ENCODE measurements at regions not wholly inside any gene's neighbourhood (a gene's known extent, or its start where the extent isn't known, plus 50 kb on each side); places are given as distances from the start of the nearest gene placed in this dataset.

GRCh38 chr4:34854451-34854850 lies 1389.9 kb downstream of the ARAP2 start:
- no peak overlapping the region for H3K4me3 Mint-ChIP-seq
- no peak for ATAC-seq
- CTCF ChIA-PET, result no interaction called here
- H3K27ac Mint-ChIP-seq, result no peak overlapping the region
- no peaks in the 10 kb centered on the region for H3K4me1 Mint-ChIP-seq
- H3K36me3 Mint-ChIP-seq (ENCODE audit: low read depth), result no peaks in the 10 kb centered on the region
- DNase-seq, result no peak
- H3K27me3 Mint-ChIP-seq, result no peaks in the 10 kb centered on the region
- POLR2A ChIA-PET, result no interaction called here
- no peaks in the 10 kb centered on the region for H3K9me3 Mint-ChIP-seq (ENCODE audit: low read depth)
- intact Hi-C loops (cut with DNase I, micrococcal nuclease), result no loop called here

DNA sequence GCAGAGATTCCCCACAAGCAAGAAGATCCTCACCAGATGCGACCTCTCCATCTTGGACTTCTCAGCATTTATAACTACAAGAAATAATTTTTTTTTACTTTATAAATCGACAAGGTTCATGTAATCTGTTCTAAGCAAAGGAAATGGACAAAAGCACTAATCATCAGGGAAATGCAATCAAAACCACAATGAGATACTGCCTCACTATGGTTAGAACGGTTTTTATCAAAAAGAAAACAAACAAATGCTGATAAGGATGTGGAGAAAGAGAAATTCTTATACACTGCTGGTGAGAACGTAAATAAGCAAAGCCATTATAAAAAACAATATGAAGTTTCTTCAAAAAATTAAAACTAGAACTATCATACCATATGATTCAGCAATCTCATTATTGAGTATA lies 1382.6 kb downstream of the ARAP2 start:
- no peak overlapping the region for H3K4me3 Mint-ChIP-seq
- ATAC-seq (no peak), DNase-seq (no peak)
- intact Hi-C loops (cut with DNase I, micrococcal nuclease), result no loop called here
- peaks cover 4% of the 10 kb centered on the region for H3K9me3 Mint-ChIP-seq (ENCODE audit: low read depth)
- no peaks in the 10 kb centered on the region for H3K27me3 Mint-ChIP-seq
- H3K27ac Mint-ChIP-seq, result no peak overlapping the region
- no peaks in the 10 kb centered on the region for H3K36me3 Mint-ChIP-seq (ENCODE audit: low read depth)
- ChIA-PET CTCF (no interaction called here), POLR2A (no interaction called here)
- H3K4me1 Mint-ChIP-seq, result no peaks in the 10 kb centered on the region

- H3K9me3 Mint-ChIP-seq (ENCODE audit: low read depth), result peaks cover 16% of the 10 kb centered on the region
- H3K27ac Mint-ChIP-seq, result no peak overlapping the region
- intact Hi-C loops (cut with DNase I, micrococcal nuclease), result no loop called here
- no peaks in the 10 kb centered on the region for H3K27me3 Mint-ChIP-seq
- H3K36me3 Mint-ChIP-seq (ENCODE audit: low read depth), result peaks cover 1% of the 10 kb centered on the region
- DNase-seq (no peak), ATAC-seq (no peak)
- H3K4me1 Mint-ChIP-seq, result no peaks in the 10 kb centered on the region
- ChIA-PET CTCF (no interaction called here), POLR2A (no interaction called here)
- no peak overlapping the region for H3K4me3 Mint-ChIP-seq
Measured at GRCh38 chr4:34878961-34879360, 1365.4 kb downstream of the ARAP2 start.

GRCh38 chr4:34880246-34880645 lies 1364.1 kb downstream of the ARAP2 start:
- no peak overlapping the region for H3K27ac Mint-ChIP-seq
- no peaks in the 10 kb centered on the region for H3K36me3 Mint-ChIP-seq (ENCODE audit: low read depth)
- DNase-seq, result no peak
- H3K4me1 Mint-ChIP-seq, result no peaks in the 10 kb centered on the region
- H3K4me3 Mint-ChIP-seq, result no peak overlapping the region
- intact Hi-C loops (cut with DNase I, micrococcal nuclease), result no loop called here
- ChIA-PET POLR2A (no interaction called here), CTCF (no interaction called here)
- H3K9me3 Mint-ChIP-seq (ENCODE audit: low read depth), result peaks cover 12% of the 10 kb centered on the region
- ATAC-seq, result no peak
- H3K27me3 Mint-ChIP-seq, result no peaks in the 10 kb centered on the region

- CTCF ChIA-PET, result no interaction called here
- intact Hi-C loops (cut with DNase I, micrococcal nuclease), result no loop called here
- Mint-ChIP-seq H3K4me3 (no peak overlapping the region), H3K4me1 (no peaks in the 10 kb centered on the region), H3K9me3 (ENCODE audit: low read depth) (no peaks in the 10 kb centered on the region), H3K27ac (no peak overlapping the region), H3K36me3 (ENCODE audit: low read depth) (no peaks in the 10 kb centered on the region), H3K27me3 (no peaks in the 10 kb centered on the region)
- DNase-seq (no peak), ATAC-seq (no peak)
- POLR2A ChIA-PET, result no interaction called here
Measured at GRCh38 chr4:34891892-34892291, 1352.4 kb downstream of the ARAP2 start.

GRCh38 chr4:34893382-34893781 lies 1350.9 kb downstream of the ARAP2 start:
- DNase-seq, result no peak
- POLR2A ChIA-PET, result no interaction called here
- CTCF ChIA-PET, result no interaction called here
- Mint-ChIP-seq H3K4me3 (no peak overlapping the region), H3K36me3 (ENCODE audit: low read depth) (no peaks in the 10 kb centered on the region), H3K27ac (no peak overlapping the region), H3K9me3 (ENCODE audit: low read depth) (no peaks in the 10 kb centered on the region), H3K4me1 (no peaks in the 10 kb centered on the region), H3K27me3 (no peaks in the 10 kb centered on the region)
- intact Hi-C loops (cut with DNase I, micrococcal nuclease), result no loop called here
- no peak for ATAC-seq

DNA sequence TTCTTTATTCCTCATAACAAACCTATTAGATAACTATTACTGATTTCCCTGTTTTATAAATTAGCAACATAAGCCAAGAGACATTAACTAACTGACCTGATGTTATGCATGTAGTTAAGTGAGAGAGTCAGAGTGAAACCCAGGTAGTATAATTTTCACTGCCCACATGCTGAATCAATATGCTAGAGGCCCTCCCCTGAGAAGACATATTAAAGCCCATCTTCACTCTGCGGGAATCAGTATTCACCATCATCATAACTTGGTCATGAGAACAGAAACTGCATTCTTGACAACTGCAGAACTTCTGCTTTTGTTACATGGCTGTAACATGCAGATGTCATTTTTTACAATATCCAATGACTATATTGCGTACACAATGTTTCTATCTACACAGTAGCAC lies 1324.3 kb downstream of the ARAP2 start:
- Mint-ChIP-seq H3K36me3 (ENCODE audit: low read depth) (no peaks in the 10 kb centered on the region), H3K4me3 (no peak overlapping the region), H3K27me3 (no peaks in the 10 kb centered on the region), H3K27ac (no peak overlapping the region), H3K9me3 (ENCODE audit: low read depth) (peaks cover 3% of the 10 kb centered on the region), H3K4me1 (no peaks in the 10 kb centered on the region)
- ATAC-seq (no peak), DNase-seq (no peak)
- intact Hi-C loops (cut with DNase I, micrococcal nuclease), result no loop called here
- ChIA-PET CTCF (no interaction called here), POLR2A (no interaction called here)

- no peaks in the 10 kb centered on the region for H3K36me3 Mint-ChIP-seq (ENCODE audit: low read depth)
- intact Hi-C loops (cut with DNase I, micrococcal nuclease), result no loop called here
- no peaks in the 10 kb centered on the region for H3K4me1 Mint-ChIP-seq
- POLR2A ChIA-PET, result no interaction called here
- no peak overlapping the region for H3K27ac Mint-ChIP-seq
- peaks cover 3% of the 10 kb centered on the region for H3K9me3 Mint-ChIP-seq (ENCODE audit: low read depth)
- DNase-seq, result no peak
- ATAC-seq, result no peak
- H3K4me3 Mint-ChIP-seq, result no peak overlapping the region
- CTCF ChIA-PET, result no interaction called here
- no peaks in the 10 kb centered on the region for H3K27me3 Mint-ChIP-seq
Measured at GRCh38 chr4:34921391-34921790, 1322.9 kb downstream of the ARAP2 start.

DNA sequence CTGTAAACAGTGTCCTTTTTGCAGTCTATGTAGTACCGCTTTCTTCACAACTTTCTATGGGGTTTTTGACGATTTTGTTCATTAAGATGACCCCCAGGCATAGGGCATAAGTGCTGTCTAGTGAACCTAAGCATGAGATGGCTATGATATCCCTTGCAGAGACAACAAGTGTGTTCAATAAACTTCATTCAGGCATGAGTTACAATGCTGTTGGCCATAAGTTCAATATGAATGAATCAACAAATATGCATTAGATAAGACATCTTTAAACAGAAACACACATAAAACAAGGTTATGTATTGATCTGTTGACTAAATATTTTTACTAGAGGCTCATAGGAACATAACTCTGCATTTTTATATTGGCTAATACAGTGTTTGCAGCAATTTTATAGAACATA lies 1322.0 kb downstream of the ARAP2 start:
- intact Hi-C loops (cut with DNase I, micrococcal nuclease), result no loop called here
- DNase-seq (no peak), ATAC-seq (no peak)
- H3K4me1 Mint-ChIP-seq, result no peaks in the 10 kb centered on the region
- no peak overlapping the region for H3K4me3 Mint-ChIP-seq
- ChIA-PET POLR2A (no interaction called here), CTCF (no interaction called here)
- H3K36me3 Mint-ChIP-seq (ENCODE audit: low read depth), result no peaks in the 10 kb centered on the region
- peaks cover 3% of the 10 kb centered on the region for H3K9me3 Mint-ChIP-seq (ENCODE audit: low read depth)
- no peaks in the 10 kb centered on the region for H3K27me3 Mint-ChIP-seq
- no peak overlapping the region for H3K27ac Mint-ChIP-seq

GRCh38 chr4:34932591-34932990 lies 1311.7 kb downstream of the ARAP2 start:
- peaks cover 8% of the 10 kb centered on the region for H3K9me3 Mint-ChIP-seq (ENCODE audit: low read depth)

DNA sequence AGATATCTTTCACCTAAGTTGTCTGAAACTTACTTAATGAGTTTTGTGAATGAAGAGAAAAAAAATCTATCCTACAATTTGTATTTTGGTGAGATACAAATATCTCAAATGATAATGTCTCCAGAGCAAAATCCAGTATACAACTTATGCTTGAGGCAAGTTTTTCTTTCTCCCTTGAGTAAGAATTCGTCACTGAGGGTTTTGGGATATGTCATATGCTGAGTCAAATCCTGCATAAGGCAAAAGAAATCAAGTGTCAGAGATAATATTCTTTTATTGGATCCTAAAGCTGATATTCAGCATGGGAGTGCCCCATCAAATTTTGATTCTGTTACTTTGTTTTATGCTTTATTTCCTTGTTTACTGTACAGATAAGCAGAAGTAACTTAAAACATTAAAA lies 1308.6 kb downstream of the ARAP2 start:
- no peak overlapping the region for H3K27ac Mint-ChIP-seq
- no peaks in the 10 kb centered on the region for H3K27me3 Mint-ChIP-seq
- H3K4me3 Mint-ChIP-seq, result no peak overlapping the region
- H3K4me1 Mint-ChIP-seq, result no peaks in the 10 kb centered on the region
- CTCF ChIA-PET, result no interaction called here
- peaks cover 7% of the 10 kb centered on the region for H3K9me3 Mint-ChIP-seq (ENCODE audit: low read depth)
- intact Hi-C loops (cut with DNase I, micrococcal nuclease), result no loop called here
- no peaks in the 10 kb centered on the region for H3K36me3 Mint-ChIP-seq (ENCODE audit: low read depth)
- POLR2A ChIA-PET, result no interaction called here
- ATAC-seq, result no peak
- DNase-seq, result no peak

More at GRCh38 chr4:34932591-34932990, 1311.7 kb downstream of the ARAP2 start:
- H3K4me3 Mint-ChIP-seq, result no peak overlapping the region
- intact Hi-C loops (cut with DNase I, micrococcal nuclease), result no loop called here
- ATAC-seq, result no peak
- H3K4me1 Mint-ChIP-seq, result no peaks in the 10 kb centered on the region
- H3K36me3 Mint-ChIP-seq (ENCODE audit: low read depth), result no peaks in the 10 kb centered on the region
- ChIA-PET CTCF (no interaction called here), POLR2A (no interaction called here)
- H3K27ac Mint-ChIP-seq, result no peak overlapping the region
- DNase-seq, result no peak
- no peaks in the 10 kb centered on the region for H3K27me3 Mint-ChIP-seq

DNA sequence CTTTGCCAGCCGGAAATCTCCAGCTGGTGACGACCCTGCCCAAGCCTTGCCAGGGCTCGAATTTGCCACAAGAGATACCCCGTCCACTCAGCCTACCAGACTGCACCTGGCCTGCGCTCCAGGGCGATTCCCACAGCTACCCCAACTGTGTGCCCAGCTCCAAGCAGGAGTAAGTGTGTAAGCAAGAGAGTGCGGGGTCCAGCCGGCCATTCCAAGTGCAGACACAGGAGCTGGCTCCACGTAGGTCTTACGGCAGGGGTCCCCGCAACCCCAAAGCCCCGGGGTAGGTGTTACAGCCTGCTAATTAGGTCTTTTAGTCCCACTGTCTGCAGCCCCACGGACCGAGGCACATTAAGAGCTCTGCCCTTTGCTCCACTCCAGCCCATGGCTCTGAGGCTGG lies 1305.2 kb downstream of the ARAP2 start:
- ATAC-seq, result no peak
- CTCF ChIA-PET, result no interaction called here
- Mint-ChIP-seq H3K4me3 (no peak overlapping the region), H3K4me1 (no peaks in the 10 kb centered on the region), H3K9me3 (ENCODE audit: low read depth) (no peaks in the 10 kb centered on the region), H3K27ac (no peak overlapping the region), H3K36me3 (ENCODE audit: low read depth) (no peaks in the 10 kb centered on the region), H3K27me3 (no peaks in the 10 kb centered on the region)
- POLR2A ChIA-PET, result no interaction called here
- intact Hi-C loops (cut with DNase I, micrococcal nuclease), result no loop called here
- DNase-seq, result no peak

GRCh38 chr4:34943741-34944386 lies 1300.5 kb downstream of the ARAP2 start:
- intact Hi-C loops (cut with DNase I, micrococcal nuclease), result no loop called here
- H3K9me3 Mint-ChIP-seq (ENCODE audit: low read depth), result no peaks in the 10 kb centered on the region
- no peak overlapping the region for H3K4me3 Mint-ChIP-seq
- ATAC-seq, result no peak
- POLR2A ChIA-PET, result no interaction called here
- no peaks in the 10 kb centered on the region for H3K4me1 Mint-ChIP-seq
- no peak overlapping the region for H3K27ac Mint-ChIP-seq
- DNase-seq, result no peak
- H3K27me3 Mint-ChIP-seq, result no peaks in the 10 kb centered on the region
- no peaks in the 10 kb centered on the region for H3K36me3 Mint-ChIP-seq (ENCODE audit: low read depth)
- CTCF ChIA-PET, result no interaction called here
